ENCODE measurements at regions not wholly inside any gene's neighbourhood (a gene's known extent, or its start where the extent isn't known, plus 50 kb on each side); places are given as distances from the start of the nearest gene placed in this dataset.

GRCh38 chr3:18681818-18682345 is 256.7 kb upstream of the SATB1 start:
- TF ChIP-seq CTCF (IDR thresholded peaks at IDR 0.05): no peak
- TF ChIP-seq POLR2A (IDR thresholded peaks at IDR 0.05): no peak

All from Peyer's patch (tissue), 4 donors.